Endodermal cell (in vitro differentiated cells): ENCODE measurements at regions not wholly inside any gene's neighbourhood (a gene's known extent, or its start where the extent isn't known, plus 50 kb on each side); places are given as distances from the start of the nearest gene placed in this dataset.

Experiments used
- DNase-seq: peaks from one replicate; pipeline ENCODE4 v3.0.0-alpha.2; 2017
- H3K27ac ChIP-seq: 2 replicates; pipeline ENCODE4 v1.5.1; 2013; ENCODE audit warnings: mild to moderate bottlenecking, low read depth, low read length, moderate library complexity
- H3K27me3 ChIP-seq: 2 replicates; pipeline ENCODE4 v1.6.1; 2013; ENCODE audit warnings: mild to moderate bottlenecking, low read length, moderate library complexity; ENCODE audit not compliant: insufficient read depth, control insufficient read depth, poor library complexity, severe bottlenecking
- H3K36me3 ChIP-seq: 2 replicates; pipeline ENCODE4 v1.7.0; 2013; ENCODE audit warnings: mild to moderate bottlenecking, low read length, moderate library complexity; ENCODE audit not compliant: control insufficient read depth, insufficient read depth
- H3K4me1 ChIP-seq: one replicate; pipeline ENCODE4 v1.7.0; 2013; ENCODE audit warnings: low read length; ENCODE audit not compliant: control insufficient read depth, insufficient read depth
- H3K4me3 ChIP-seq: 2 replicates; pipeline ENCODE4 v1.5.1; 2013; ENCODE audit warnings: mild to moderate bottlenecking, low read length, moderate library complexity
- H3K9ac ChIP-seq: 2 replicates; pipeline ENCODE4 v1.6.1; 2013; ENCODE audit warnings: mild to moderate bottlenecking, low read length, moderate library complexity; ENCODE audit not compliant: poor library complexity, severe bottlenecking; ENCODE audit errors: extremely low read depth
- H3K9me3 ChIP-seq: 2 replicates; pipeline ENCODE4 v1.6.1; 2013; ENCODE audit warnings: mild to moderate bottlenecking, low read length, moderate library complexity; ENCODE audit not compliant: control insufficient read depth
- H3K27ac Mint-ChIP-seq: 2 replicates; pipeline ENCODE4 v1.8.0; 2020; ENCODE audit warnings: mixed read lengths
- H3K27me3 Mint-ChIP-seq: 2 replicates; pipeline ENCODE4 v1.8.0; 2021; ENCODE audit warnings: mild to moderate bottlenecking, mixed read lengths; ENCODE audit not compliant: insufficient read depth
- H3K36me3 Mint-ChIP-seq: 2 replicates; pipeline ENCODE4 v1.8.0; 2020; ENCODE audit warnings: low read depth, mixed read lengths
- H3K4me1 Mint-ChIP-seq: 2 replicates; pipeline ENCODE4 v1.8.0; 2020; ENCODE audit warnings: mixed read lengths
- H3K4me3 Mint-ChIP-seq: 2 replicates; pipeline ENCODE4 v1.8.0; 2020; ENCODE audit warnings: mild to moderate bottlenecking, moderate library complexity, mixed read lengths
- H3K9me3 Mint-ChIP-seq: 2 replicates; pipeline ENCODE4 v1.8.0; 2020; ENCODE audit warnings: mild to moderate bottlenecking, mixed read lengths
- CTCF ChIP-seq: fragments of 200-600 bp; sonication (generic); conservative IDR thresholded peaks from 2 replicates; pipeline ENCODE4 v1.5.0; 2021; ENCODE audit warnings: antibody characterized with exemption, mild to moderate bottlenecking
- WGBS, 2 experiments: methylation state at CpG; one replicate each; pipeline versions ENCODE4 v1.1.5 to v1.1.7; 2013; ENCODE audit warnings: missing lambda C conversion rate in 2 of 2, mixed read lengths in 1 of 2; ENCODE audit not compliant: insufficient coverage in 1 of 2, insufficient read length in 1 of 2; 5-methylcytosine and 5-hydroxymethylcytosine counted together

GRCh38 chr20:52826321-52826720 is 145.8 kb upstream of the TSHZ2 start:
- H3K4me3 ChIP-seq, result no peak overlapping the region
- Mint-ChIP-seq H3K27ac (no peak overlapping the region), H3K27me3 (peaks cover 3% of the 10 kb centered on the region), H3K9me3 (peaks cover 16% of the 10 kb centered on the region), H3K4me3 (no peak overlapping the region), H3K36me3 (peaks cover 2% of the 10 kb centered on the region), H3K4me1 (no peaks in the 10 kb centered on the region)
- H3K9ac ChIP-seq, result no peak overlapping the region
- DNase-seq, result no peak
- no peak for TF ChIP-seq CTCF
- no peaks in the 10 kb centered on the region for H3K4me1 ChIP-seq
- no peaks in the 10 kb centered on the region for H3K27me3 ChIP-seq
- WGBS, 2 experiments, result 76% methylated on average over 1 of the region's 1 CpG; no CpG with 5 or more reads in 1 of the 2 experiments
- no peaks in the 10 kb centered on the region for H3K36me3 ChIP-seq
- no peak overlapping the region for H3K27ac ChIP-seq
- peaks cover 20% of the 10 kb centered on the region for H3K9me3 ChIP-seq

DNA sequence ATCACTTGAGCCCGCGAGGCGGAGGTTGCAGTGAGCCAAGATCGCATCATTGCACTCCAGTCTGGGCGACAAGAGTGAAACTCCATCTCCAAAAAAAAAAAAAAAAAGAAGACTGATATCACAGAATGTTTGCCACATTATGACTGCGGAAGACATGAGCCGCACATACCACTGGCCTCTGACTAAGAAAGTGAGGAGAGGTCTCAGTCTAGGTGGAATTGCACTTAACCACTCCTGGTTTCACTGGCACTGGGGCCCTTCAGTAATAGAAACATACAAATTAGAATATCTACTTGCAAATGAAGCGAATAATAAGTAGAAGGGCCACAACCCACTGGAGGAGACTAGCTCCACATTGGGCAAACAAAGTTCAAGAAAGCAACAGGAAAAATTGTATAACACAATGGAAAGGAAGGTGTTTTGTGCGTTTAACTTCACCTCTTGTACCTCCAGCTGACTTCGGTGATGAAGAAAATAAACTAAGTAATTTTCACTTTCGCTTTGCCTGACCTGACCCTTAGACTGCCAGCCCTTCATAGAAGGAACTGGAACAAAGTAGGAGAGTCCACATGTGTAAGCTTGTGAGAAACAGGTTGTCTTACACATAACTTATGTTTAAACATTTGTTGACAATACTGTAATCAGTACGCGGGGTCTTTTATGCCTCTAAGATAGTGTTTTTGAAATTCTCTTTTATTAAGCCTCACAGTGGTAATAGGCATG is 147.5 kb upstream of the TSHZ2 start:
- no peaks in the 10 kb centered on the region for H3K36me3 ChIP-seq
- no peak for DNase-seq
- H3K36me3 Mint-ChIP-seq, result no peaks in the 10 kb centered on the region
- no peak overlapping the region for H3K4me3 ChIP-seq
- no peak overlapping the region for H3K27ac ChIP-seq
- WGBS, 2 experiments, result 88 to 95% methylated on average over 6 to 13 of the region's 13 CpGs
- no peaks in the 10 kb centered on the region for H3K27me3 ChIP-seq
- TF ChIP-seq CTCF, result no peak
- H3K4me1 Mint-ChIP-seq, result no peaks in the 10 kb centered on the region
- H3K27ac Mint-ChIP-seq, result no peak overlapping the region
- no peak overlapping the region for H3K9ac ChIP-seq
- peaks cover 3% of the 10 kb centered on the region for H3K27me3 Mint-ChIP-seq
- peaks cover 8% of the 10 kb centered on the region for H3K9me3 Mint-ChIP-seq
- H3K4me1 ChIP-seq, result no peaks in the 10 kb centered on the region
- H3K9me3 ChIP-seq, result peaks cover 16% of the 10 kb centered on the region
- no peak overlapping the region for H3K4me3 Mint-ChIP-seq

DNA sequence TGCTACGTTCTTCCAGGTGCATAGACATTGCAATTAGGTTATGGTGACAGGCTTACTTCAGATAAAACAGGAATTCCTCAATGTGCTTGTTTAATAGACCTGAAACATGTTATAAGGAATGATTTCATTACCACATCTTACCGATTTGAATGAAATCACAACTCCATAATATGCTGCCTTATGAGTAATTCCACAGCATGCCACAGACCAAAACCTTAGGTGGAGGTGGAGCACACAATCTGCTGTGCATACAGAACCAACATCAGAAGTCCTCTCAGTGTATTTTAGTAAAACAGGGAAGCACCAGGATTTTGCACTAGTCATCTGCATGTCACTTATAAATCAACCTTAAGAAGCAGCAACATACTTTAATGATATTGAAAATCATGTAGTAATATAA is 148.9 kb upstream of the TSHZ2 start:
- no peak for DNase-seq
- Histone ChIP-seq H3K9me3 (peaks cover 10% of the 10 kb centered on the region), H3K9ac (no peak overlapping the region), H3K4me1 (no peaks in the 10 kb centered on the region), H3K27ac (no peak overlapping the region), H3K36me3 (no peaks in the 10 kb centered on the region), H3K4me3 (no peak overlapping the region), H3K27me3 (no peaks in the 10 kb centered on the region)
- Mint-ChIP-seq H3K27me3 (peaks cover 3% of the 10 kb centered on the region), H3K4me3 (no peak overlapping the region), H3K27ac (no peak overlapping the region), H3K4me1 (no peaks in the 10 kb centered on the region), H3K36me3 (no peaks in the 10 kb centered on the region), H3K9me3 (no peaks in the 10 kb centered on the region)
- TF ChIP-seq CTCF, result no peak
- WGBS, 2 experiments, result 85 to 100% methylated on average over 1 to 2 of the region's 2 CpGs
